HCT116 (cell line): ENCODE measurements at regions not wholly inside any gene's neighbourhood (a gene's known extent, or its start where the extent isn't known, plus 50 kb on each side); places are given as distances from the start of the nearest gene placed in this dataset.

Source experiments
- CEBPB ChIP-seq: IDR thresholded peaks from 2 replicates; pipeline ENCODE4 v1.6.1; 2012; ENCODE audit warnings: low read depth
- CTCF ChIP-seq, 3 experiments: fragments of 200-600 bp in 1 of 3; sonication (generic) in 1 of 3; IDR thresholded peaks in 2 of 3; conservative IDR thresholded peaks in 1 of 3; 2 replicates each; pipeline ENCODE4 v1.5.1; 2012 to 2017; ENCODE audit warnings: low read depth in 2 of 3, low read length in 2 of 3, antibody characterized with exemption in 1 of 3, borderline replicate concordance in 1 of 3, control low read depth in 1 of 3, mild to moderate bottlenecking in 1 of 3, mixed read lengths in 1 of 3, mixed run types in 1 of 3, moderate library complexity in 1 of 3; ENCODE audit not compliant: insufficient read depth in 1 of 3
- ELF1 ChIP-seq: IDR thresholded peaks from 2 replicates; pipeline ENCODE4 v1.6.1; 2012; ENCODE audit warnings: low read depth, borderline replicate concordance
- FOSL1 ChIP-seq: IDR thresholded peaks from 2 replicates; pipeline ENCODE4 v1.6.1; 2012; ENCODE audit warnings: low read depth
- POLR2A ChIP-seq: IDR thresholded peaks from 2 replicates; pipeline ENCODE4 v1.7.0; 2011; ENCODE audit warnings: borderline replicate concordance; ENCODE audit not compliant: insufficient read depth, insufficient read length; ENCODE audit errors: extremely low read depth
- POLR2AphosphoS5 ChIP-seq: IDR thresholded peaks from 2 replicates; pipeline ENCODE4 v1.6.1; 2011; ENCODE audit warnings: mild to moderate bottlenecking, low read depth, low read length, moderate library complexity
- RAD21 ChIP-seq: IDR thresholded peaks from 2 replicates; pipeline ENCODE4 v1.6.1; 2012; ENCODE audit warnings: low read depth, mild to moderate bottlenecking
- REST ChIP-seq: IDR thresholded peaks from 2 replicates; pipeline ENCODE4 v1.6.1; 2012; ENCODE audit warnings: low read depth
- SIN3A ChIP-seq: IDR thresholded peaks from 2 replicates; pipeline ENCODE4 v1.6.1; 2012; ENCODE audit warnings: low read depth
- TCF7L2 ChIP-seq: IDR thresholded peaks from 2 replicates; pipeline ENCODE4 v1.7.0; 2011; ENCODE audit warnings: borderline replicate concordance, inconsistent platforms; ENCODE audit not compliant: insufficient read depth, insufficient read length; ENCODE audit errors: extremely low read depth
- YY1 ChIP-seq: IDR thresholded peaks from 2 replicates; pipeline ENCODE4 v1.6.1; 2011; ENCODE audit warnings: low read length, low read depth, moderate library complexity, mild to moderate bottlenecking; ENCODE audit not compliant: insufficient replicate concordance; ENCODE audit errors: extremely low read depth
- ZNF274 ChIP-seq: fragments of 200-500 bp; sonication (Bioruptor generic); IDR thresholded peaks from 2 replicates; pipeline ENCODE4 v1.6.1; 2014; ENCODE audit warnings: mild to moderate bottlenecking, low read depth, low read length, inconsistent platforms

DNA sequence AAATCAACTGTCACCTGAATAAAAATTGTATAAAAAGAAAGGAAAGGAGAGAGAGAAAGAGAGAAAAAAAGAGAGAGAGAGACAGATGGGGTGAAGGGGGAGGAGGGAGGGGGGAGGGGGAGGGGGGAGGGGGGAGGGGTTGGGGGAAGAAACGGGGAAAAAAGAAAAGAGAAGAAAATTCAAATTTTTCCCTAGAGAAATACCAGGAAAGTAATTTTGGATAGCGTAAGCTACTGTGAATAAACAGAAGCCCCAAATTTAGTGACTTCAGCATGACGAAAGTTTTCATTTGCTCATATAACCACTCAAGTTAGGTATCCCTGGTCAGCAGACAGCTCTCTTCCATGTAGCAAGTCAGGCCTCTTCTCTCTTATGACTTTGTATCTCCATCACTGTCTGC is 289.4 kb upstream of the MYOCD start:
- TF ChIP-seq CTCF (IDR thresholded peaks at IDR 0.05 in 2 of 3, conservative IDR thresholded peaks at IDR 0.05 in 1 of 3; ENCODE audit: borderline replicate concordance in 1 of 3, insufficient read depth in 1 of 3, low read depth in 2 of 3, low read length in 2 of 3) (no peak), SIN3A (no peak), POLR2A (no peak), TCF7L2 (no peak), CEBPB (no peak), ELF1 (no peak), POLR2AphosphoS5 (no peak), ZNF274 (no peak), YY1 (no peak), REST (no peak), RAD21 (no peak), FOSL1 (no peak)
